ENCODE measurements at regions not wholly inside any gene's neighbourhood (a gene's known extent, or its start where the extent isn't known, plus 50 kb on each side); places are given as distances from the start of the nearest gene placed in this dataset.
A peak's percentile ranks its signal among the peaks of the same experiment; 100 is the strongest.

DNA sequence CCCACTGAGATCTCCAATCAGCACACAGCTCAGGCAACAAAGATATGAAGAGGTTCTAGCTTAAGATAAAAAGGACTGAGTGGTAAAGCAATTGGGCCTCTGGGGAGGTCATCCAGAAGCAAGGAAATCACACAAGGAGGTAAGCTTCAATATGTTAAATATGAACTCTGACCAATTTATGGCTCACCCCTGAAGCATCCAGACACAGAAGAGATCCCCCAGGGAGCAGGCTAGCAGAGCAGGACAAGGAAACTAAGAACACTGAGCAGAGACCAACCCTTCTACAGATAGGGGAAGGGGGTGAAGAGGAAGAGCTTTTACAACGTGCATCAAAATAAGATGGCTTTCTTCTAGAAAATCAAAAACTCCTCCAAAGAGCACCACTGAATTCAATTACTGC lies 616.2 kb downstream of the DNAH5 start:
- DNase-seq = no peak

DNA sequence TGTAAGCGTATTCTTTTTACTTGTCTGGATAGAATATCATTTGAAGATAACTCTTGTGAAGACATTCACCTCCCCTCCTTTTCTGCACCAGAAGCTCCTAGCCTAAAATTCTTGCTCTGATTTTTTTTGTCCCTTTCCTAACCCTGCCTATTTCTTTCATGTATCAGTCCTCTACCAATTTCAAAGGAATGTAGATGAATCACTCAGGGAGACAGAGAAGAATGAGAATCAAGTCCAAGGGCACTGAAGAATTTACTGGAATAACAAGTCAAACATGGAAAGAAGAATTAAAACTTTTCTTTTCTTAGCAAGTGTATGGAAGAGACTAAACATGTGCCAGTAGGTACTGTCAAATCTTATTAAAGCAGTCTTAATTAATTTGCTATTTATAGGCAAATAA lies 618.7 kb downstream of the DNAH5 start:
- DNase-seq = no peak

DNA sequence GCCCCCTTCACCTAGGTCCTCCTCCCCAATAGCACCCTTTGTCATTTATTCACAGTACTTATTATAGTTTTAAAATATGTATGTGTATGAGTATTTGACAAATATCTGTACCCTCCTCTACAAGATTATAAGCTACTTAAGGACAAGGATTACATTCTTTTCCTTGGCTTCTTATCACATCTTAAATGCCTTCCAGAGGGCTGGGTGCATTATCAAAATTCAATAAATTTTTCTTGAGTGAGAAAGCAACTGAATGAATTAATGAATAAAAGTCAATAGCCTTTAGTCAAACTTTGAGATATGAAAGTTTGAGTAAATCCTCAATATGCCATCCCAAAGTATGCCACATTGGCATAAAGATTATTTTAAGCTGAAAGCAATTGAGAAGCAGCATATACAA lies 621.7 kb downstream of the DNAH5 start:
- no peak for DNase-seq

GRCh38 chr5:13317654-13318053 lies 626.8 kb downstream of the DNAH5 start:
- DNase-seq = no peak

DNA sequence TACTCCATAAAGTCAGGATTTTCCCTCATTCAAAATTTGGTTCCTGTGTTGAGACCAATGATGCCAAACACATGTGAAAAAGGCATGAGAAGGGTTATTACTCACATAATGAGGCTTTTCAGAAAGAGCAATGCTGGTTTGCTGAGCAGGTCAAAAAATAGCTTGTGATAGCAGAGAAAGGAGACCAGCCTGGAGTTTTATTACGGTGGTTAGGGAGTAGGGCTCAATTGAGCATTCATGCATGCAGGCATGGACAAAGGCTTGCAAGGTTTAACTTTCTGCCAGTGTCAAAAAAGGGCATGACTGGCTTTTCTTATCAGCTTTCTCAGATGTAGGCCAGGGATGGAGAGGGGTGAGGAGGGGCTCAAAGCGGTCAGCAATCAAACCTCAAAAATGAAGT lies 628.3 kb downstream of the DNAH5 start:
- no peak for DNase-seq

GRCh38 chr5:13307480-13307879 lies 637.0 kb downstream of the DNAH5 start:
- no peak for DNase-seq

GRCh38 chr5:13303445-13303844 lies 641.0 kb downstream of the DNAH5 start:
- no peak for DNase-seq

- no peak for DNase-seq
Measured at GRCh38 chr5:13278811-13279210, 665.7 kb downstream of the DNAH5 start.

- no peak for DNase-seq
Measured at GRCh38 chr5:13278148-13278547, 666.3 kb downstream of the DNAH5 start.

DNA sequence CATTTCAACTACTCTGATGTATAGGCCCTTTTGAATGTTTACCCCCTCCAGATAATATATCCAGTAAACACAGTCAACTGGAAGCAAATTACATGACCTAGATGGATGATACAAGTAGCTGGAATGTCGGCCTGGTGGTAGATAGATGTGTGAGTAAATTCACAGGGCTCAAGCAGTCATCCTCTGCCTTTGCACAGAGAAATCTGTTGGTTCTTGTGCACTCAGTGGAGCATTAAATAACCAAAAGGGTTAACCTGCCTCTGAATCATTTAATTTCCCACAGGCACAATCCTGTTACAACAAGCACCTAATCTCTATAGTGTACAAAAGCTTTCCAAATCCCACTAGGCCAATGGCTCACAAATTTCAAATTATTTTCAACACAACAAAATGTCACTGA lies 668.3 kb downstream of the DNAH5 start:
- DNase-seq = no peak

- DNase-seq = no peak
Measured at GRCh38 chr5:13263701-13264100, 680.8 kb downstream of the DNAH5 start.

- DNase-seq = no peak
Measured at GRCh38 chr5:13253111-13253510, 691.4 kb downstream of the DNAH5 start.

DNA sequence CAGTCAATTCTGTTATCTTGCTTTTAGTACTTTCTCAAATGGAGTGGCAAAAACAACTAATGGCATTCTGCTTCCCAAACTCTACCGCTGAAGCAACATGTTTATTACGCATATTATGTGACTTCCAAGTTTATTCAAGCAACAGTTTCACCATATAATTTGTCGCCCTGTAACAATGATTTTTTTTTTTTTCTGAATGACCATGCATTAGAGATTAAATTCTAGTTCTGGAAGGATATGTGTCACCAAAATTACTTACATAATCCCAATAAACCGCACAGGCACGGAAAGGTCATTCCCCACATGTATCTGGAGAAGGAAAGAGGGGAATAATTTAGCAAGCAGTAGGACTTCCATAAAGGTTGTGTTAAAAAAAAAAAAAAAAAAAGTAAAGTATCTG lies 691.8 kb downstream of the DNAH5 start:
- no peak for DNase-seq

GRCh38 chr5:13251623-13252376 lies 692.7 kb downstream of the DNAH5 start:
- DNase-seq = peak; percentile 97

GRCh38 chr5:13250464-13251291 lies 693.8 kb downstream of the DNAH5 start:
- DNase-seq = no peak

- no peak for DNase-seq
Measured at GRCh38 chr5:13249854-13250253, 694.6 kb downstream of the DNAH5 start.

GRCh38 chr5:13248253-13248652 lies 696.2 kb downstream of the DNAH5 start:
- no peak for DNase-seq

GRCh38 chr5:13246053-13246452 lies 698.4 kb downstream of the DNAH5 start:
- DNase-seq = no peak

DNA sequence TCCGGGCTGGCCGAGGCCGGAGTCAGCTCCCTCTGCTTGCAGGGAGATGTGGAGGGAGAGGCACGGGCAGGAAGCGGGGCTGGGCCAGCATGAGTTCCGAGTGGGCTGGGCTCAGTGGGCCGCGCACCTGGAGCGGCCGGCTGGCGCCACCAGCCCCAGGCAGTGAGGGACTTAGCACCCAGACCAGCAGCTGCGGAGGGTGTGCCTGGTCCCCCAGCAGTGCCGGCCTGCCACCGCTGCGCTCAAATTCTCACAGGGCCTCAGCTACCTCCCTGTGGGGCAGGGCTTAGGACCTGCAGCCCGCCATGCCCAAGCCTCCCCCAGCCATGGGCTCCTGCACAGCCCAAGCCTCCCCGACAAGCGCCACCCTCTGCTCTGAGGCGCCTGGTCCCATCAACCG lies 700.3 kb downstream of the DNAH5 start:
- no peak for DNase-seq

DNA sequence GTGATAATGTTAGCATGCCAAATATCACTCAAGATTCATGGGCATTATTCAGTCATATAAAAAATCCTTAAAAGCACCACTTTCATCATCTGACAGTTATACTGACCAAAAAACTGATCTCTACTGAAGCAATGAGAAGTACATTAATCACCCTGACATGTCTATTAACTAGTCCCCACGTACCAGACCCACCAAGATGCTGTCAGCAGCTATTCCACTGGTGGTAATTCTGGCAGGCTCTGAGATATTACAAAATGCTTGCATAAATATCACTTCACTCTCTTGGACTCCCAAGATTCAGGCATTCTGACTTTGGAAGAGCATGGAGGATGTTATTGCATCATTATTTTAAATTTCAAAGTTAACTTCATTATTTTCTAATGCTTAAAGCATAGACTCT lies 717.0 kb downstream of the DNAH5 start:
- DNase-seq = no peak

DNA sequence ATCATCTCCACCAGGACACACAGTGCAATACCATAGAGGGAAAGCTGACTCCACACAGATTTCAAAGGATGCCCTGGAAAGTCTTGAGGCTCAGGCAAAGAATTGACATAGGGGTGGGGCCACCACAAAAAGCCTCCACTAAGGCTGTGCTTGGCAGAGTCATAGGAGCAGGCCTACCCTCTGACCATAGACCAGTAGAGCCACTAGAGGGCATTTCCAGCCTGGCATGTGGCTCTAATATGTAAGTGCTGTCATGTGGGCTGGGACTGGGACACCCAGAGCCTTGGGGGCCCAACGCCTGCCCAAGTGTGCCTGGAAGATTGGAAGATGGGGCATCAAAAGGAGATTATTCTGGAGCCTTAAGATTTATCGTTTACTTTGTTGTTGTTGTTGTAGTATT lies 726.0 kb downstream of the DNAH5 start:
- DNase-seq = peak; percentile 3

DNA sequence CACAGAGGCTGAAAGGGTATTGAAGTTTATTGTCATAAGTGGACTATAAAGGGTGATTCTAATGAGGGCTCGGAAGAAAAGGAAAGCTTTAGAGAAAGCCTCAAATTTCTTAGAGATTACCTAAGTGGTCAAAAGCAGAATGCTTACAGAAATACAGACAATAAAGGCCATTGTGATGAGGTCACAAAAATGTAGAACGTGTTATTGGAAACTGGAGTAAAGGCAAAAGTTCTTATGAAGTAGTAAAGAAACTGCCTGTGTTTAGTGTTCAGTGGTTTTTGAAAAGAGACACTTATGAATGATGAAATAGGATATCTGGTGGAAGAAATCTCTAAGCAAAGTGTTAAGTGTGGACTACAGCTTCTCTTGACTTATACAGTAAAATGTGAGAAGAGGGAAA lies 726.9 kb downstream of the DNAH5 start:
- DNase-seq = no peak

DNA sequence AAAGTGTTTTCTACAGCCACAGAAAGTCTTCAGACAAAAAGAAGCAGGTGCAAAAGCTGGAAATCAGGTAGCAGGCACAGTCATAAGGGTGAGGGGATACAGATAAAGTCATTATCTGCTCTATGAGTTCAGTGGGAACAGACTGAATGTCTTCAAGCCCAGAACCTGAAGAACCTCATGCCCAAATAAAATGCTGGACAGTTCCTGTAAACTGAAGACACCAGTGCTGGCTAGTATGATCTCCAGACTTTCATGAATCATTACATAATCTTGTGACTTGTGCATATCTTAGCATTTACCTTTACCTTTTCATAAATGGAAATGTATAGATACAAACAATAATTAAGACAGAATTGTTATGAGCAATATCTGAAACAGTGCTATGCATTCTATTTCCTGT lies 728.7 kb downstream of the DNAH5 start:
- DNase-seq = no peak

DNA sequence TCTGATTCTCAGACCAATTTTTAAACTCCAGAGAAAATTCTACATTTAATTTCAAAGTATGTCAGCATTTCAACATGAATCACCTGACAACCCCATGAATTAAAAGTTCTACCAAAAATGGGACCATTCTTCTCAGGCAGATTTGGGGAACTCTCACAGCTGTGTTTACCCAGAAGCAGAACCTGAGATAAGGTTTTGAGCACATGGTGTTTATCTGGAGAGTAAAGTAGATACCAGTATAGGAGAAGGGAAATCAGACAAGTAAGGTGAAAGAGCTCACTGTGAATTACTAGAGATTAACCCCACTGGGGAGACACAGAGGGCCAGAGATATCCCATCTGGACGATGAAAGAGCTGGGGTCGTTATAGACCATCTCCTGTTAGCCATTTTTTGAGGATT lies 729.1 kb downstream of the DNAH5 start:
- DNase-seq = no peak

DNA sequence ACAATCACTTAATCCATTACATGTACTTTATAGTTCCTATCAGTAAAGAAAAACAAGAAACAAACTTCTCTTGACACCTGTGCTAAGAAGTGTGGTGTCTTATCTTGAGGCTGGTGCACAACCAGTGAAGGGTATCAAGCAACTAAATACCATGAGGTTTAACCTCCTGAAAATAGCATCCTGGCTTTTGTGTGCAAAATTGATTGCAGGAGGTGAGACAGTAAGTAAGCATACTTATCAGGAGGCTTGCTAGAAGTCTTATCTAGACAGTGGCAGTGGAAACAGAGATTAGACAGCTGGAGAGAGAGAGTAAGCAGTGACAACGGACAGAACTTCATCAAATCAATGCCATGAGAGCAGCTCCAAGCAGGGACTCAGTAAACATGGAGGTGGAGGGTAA lies 730.3 kb downstream of the DNAH5 start:
- no peak for DNase-seq
